ENCODE measurements at regions not wholly inside any gene's neighbourhood (a gene's known extent, or its start where the extent isn't known, plus 50 kb on each side); places are given as distances from the start of the nearest gene placed in this dataset.

DNA sequence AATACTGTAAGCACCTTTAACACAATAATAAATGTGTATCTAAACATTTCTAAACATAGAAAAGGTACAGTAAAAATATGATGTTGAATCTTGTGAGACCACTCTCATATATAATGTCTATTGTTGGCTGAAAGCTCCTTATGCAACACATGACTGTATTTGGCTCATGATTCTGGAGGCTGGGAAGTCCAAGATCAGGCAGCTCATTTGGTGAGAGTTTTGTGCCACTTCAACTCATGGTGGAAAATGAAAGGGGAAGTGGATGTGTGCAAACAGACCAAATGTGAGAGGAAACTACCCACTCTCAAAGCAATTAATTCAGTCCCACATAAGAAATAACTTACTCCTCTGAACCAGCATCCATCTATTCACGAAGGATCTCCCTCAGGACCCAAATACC lies 257.7 kb upstream of the OPRM1 start:
- no peak for DNase-seq

DNA sequence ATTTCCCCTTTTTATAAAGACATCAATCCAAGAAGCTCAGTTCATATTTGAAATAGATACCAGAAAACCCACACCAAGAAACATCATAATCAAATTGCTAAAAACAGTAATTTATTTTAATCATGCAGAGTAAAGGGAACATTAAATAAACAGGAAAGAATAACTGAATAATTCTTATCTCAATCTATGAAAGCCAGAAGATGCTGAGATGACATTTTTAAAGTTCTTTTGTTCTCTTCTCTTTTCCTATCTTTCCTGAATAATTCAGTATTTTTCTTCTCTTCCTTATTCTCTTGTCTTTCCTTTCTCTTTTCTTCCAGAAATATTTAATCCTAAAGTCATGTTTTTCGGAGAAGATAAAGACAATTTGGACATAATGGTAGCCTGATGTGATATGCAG lies 259.0 kb upstream of the OPRM1 start:
- no peak for DNase-seq

DNA sequence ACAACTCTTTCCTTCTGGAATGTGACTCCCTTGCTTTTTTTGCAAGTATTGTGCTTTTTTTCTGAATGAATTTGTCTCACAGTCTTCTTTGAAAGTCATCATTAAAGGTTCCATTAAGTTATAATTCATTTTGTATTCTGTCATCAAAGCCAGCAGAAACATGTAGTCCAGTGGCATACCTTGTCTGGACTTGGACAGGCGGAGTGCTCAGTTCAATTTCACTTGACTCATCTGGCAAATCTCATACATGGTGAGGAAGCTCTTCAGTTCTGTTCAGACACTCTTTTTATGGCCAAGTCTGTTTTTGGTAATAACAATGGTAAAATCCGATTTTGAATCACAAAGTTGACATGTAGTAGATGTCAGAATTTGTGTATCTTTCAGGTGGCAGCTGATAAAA lies 260.8 kb upstream of the OPRM1 start:
- DNase-seq = no peak

DNA sequence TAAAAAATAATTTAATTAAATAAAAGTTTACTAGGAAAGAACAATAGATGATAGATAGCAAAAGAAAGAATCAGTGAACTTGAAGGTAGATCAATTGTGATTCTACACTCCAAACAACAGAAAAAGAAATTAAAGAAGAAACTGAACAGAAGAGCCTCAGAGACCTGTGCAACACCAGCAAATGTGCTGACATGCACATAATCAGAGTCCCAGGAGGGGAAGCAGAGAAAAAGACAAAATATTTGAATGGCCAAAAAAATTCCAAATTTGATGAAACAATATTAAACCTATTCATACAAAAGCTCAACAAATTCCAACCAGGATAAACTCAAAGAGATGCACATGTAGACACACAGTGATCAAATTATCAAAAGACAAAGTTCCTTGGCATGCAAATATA lies 267.5 kb upstream of the OPRM1 start:
- no peak for DNase-seq

DNA sequence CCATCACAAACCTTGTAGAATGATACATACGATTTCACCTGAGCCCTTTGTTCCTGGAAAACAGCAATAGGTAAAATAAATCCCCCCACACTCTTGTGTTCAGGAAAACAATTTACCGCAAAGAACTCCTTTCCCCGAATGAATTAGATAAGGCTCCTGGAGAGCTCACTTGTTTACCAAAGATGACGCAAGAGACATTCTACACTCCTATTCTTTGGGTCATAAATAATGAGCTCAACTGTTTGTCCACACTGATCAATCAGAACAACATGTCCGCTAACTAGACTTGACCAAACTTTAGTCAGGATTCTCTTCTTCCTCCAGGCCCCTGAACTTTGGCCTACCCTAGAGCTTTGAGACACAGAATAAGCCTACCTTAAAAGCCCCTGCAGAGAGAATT lies 271.9 kb upstream of the OPRM1 start:
- no peak for DNase-seq

DNA sequence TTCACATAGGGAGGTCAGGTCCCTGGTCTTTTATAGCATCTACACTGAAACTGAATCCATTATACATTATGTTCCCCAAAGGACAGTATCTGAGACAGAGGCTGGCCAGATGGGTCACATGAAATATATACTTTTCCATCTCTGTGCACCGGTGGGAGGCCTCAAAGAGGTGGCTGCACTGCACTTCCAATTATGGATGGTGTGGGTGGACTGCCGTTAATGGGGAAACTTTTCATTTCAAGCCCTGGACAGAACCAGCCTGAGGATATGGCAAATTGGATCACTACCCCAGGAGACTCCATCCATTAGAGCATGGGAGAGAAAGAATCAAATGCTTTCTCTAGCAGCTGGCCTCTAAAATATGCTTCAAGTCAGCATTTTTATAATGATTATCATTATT lies 280.5 kb upstream of the OPRM1 start:
- DNase-seq = no peak

DNA sequence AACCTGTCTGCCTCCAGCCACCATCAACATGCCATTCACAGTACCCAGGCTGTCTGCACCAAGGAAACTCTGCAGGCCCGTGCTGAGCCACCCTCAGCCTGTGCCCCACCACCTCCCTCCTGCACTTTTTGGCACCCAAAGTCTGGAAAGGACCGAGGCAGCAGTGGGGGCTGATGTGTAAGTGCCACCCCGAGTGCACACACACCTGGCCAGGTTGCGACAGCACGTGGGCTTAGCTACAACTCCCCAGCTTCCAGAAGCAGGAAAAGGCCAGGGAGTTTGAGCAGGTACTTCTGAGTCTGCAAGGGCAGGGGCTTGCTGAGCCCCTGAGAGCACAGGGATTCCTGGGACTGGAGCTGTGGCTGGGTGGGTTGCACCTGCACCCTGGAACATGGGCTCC lies 303.3 kb upstream of the OPRM1 start:
- no peak for DNase-seq

DNA sequence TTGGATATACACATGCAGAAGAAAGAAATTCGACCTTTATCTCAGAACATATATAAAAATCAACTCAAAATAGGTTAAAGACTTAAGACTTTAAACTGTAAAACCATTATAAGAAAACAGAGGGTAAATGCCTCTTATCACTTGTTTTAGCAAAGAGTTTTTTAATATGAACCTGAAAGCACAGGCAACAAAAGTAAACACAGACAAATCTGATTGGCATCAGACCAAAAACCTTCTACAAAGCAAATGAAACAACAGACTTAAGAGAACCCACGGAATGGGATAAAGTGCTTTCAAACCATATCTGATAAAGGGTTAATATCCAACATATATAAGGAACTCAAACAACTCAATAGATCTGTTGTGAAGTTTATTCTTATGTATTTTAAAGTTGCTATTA lies 309.9 kb upstream of the OPRM1 start:
- no peak for DNase-seq

DNA sequence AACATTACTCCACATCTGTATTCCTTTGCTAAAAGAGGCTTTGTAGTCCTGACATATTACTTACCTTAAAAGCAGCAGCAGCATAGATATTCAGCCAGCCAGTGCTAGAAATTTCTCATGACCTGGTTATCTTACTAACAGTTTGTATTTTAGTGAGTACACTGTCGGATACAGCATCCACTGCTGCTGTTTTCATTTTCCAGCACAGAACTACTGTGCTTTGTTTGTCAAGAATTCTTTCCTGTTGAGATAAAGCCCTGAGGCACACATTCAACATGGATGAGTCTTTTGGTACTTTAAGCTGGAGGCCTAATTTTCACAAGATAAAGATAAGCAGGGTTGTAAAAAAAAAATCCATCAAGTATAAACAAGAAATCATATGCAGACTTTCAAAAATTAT lies 311.2 kb upstream of the OPRM1 start:
- no peak for DNase-seq

DNA sequence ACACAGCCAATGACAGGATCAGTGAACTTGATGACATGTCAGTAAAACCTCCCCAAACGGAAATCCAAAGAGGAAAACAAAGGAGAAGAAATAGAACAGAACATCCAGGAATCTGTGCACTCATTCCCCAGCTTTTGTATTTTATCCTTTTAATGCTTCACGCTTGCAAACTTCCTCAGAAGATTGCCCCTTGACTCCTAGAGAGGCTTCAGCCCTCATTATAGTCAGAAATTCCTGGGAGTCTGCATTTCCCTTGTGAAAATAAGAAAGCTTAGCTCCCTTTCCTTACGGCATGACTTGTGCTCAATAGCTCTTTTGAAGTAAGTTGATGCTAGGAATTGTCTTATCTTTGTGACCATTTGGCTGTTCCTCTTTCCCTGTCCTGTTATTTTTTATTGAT lies 313.6 kb upstream of the OPRM1 start:
- no peak for DNase-seq

DNA sequence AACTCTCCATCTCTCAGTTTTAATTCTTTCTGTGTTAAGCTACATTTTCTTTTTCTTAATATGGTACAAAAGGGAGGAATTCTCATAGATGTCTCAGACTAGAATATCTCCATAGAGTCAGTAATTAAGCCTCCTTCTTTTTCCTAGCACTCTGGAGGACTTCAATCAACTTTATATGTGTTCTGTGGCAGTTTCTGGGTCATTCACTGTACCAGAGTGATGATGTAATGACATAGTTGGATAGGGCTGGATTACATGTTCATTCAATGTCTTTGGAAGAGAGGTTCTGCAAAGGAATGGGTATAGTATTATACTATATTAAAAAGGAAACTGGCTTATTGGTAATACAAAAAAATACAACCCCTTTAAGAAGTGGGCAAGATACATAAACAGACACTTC lies 318.3 kb upstream of the OPRM1 start:
- no peak for DNase-seq

DNA sequence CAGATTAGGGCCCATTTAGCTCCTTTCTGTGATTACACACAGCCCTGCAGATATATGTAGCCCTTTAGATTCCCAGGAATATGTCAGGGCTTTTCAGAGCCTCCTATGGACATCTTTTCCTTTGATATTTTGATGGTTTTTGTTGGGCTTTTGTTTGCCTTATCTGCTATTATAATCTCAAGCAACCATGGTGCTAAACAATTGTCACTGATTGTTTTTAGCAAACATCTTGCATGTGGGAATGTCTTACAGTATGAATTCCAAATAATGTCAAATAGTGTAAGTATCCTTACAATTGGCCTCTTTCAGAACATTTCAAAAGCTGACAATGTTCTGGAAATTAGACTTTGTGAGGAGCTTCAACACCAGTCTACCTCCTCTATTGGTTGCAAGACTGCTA lies 333.6 kb upstream of the OPRM1 start:
- DNase-seq = no peak

DNA sequence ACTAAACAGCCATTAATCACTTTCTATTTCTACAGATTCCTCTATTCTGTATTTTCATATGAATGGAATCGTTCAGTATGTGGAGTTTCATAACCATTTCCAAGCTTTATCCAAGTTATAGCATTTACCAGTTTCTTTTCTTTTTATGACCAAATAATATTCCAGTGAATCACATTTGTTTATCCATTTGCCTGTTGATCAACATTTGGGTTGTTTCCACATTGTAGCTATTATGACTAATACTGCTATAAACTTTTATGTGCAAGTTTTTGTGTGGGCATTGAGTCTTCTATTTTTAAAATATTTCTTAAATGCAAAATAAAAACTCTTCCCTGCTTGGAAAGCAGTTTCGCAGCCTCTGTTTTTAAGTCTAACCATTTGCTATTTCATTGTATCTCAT lies 336.4 kb upstream of the OPRM1 start:
- DNase-seq = no peak

DNA sequence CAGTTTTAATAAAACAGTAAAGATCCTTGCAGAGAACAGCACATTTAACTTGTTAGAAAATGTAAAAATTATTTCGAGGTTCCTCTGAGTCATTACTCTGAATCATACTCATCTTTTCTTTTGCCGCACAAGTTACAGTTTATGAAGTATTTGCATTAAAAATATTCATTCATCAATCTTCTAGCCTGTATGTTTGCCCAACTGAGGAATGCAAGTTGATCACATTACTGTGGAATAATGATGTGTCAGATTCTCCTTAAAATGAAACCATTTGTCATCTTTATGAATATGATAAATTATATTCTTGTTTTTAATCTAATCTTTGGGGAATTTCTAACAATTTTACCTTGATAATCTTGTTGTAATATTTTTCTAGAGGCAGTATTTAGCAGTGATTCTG lies 340.4 kb upstream of the OPRM1 start:
- no peak for DNase-seq

DNA sequence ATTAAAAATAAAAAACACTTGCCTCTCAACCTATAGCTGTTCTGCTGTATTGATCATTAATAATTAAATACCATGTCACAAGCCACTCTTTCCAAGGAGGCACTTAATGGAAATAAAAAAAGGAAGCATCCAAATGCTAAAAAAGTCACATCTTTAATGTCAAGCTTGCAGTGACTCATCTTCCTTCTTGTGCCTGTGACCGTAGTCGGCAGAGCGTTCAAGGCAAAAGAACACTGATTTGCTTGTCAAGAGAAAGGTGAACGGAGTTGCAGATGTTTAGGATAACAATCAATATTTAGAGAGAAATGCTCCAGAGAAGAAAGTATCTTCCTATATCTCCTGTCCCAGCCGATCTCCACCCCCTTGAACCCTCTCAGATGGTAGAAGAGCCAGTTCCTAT lies 341.0 kb upstream of the OPRM1 start:
- no peak for DNase-seq

DNA sequence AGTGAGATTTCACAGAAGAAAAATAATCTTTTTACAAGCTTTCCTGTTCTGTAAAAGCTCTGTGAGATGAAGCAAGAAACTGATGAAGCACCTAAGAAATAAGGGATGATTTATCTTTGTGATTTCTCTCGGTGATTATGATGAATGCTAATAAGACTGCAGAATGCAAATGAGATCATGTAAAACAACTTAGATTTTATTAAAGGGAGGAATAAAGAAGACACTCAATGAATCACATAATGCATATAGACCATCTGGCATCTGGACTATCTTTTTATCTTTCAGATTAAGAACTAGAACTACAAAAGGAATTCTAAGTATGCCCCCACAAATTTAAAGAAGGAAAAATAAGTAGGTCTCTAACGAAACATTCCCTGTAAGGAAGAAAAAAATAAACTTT lies 361.5 kb upstream of the OPRM1 start:
- DNase-seq = no peak

DNA sequence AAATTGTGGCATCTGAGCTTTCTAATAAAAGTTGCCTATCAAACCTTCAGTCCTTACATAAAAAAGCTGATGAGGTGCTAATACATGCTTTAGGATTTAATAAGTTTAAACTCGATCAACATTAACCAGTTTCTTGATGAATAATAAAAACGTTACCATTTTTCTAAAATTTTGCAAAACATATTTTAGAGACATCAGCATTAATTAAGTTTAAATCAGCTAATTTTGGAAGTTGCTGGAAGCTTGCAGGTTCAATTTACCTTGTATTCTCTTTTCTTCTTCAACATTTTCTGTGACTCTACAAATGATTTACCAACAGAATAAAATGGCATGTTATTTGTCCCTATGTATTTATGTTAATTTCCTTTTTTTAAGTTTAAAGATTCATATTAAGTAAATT lies 365.3 kb upstream of the OPRM1 start:
- no peak for DNase-seq

DNA sequence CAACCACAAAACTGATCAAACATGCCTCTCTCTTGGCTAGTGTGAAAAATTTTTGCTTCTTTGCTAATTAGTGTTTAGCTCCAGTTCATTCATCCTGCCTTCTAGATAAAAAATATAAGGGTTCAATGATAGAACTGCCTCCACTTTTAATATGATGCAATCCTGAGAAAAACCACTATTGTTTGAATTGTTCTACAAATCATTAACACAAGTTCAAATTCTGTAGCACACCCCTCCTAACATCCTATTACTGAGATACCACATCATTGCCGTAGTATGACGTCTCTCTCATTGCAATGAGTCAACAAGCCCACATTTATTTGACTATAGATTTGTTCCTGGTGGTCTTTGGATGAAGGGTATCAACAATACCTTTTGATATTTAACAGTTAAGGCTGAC lies 365.8 kb upstream of the OPRM1 start:
- no peak for DNase-seq

DNA sequence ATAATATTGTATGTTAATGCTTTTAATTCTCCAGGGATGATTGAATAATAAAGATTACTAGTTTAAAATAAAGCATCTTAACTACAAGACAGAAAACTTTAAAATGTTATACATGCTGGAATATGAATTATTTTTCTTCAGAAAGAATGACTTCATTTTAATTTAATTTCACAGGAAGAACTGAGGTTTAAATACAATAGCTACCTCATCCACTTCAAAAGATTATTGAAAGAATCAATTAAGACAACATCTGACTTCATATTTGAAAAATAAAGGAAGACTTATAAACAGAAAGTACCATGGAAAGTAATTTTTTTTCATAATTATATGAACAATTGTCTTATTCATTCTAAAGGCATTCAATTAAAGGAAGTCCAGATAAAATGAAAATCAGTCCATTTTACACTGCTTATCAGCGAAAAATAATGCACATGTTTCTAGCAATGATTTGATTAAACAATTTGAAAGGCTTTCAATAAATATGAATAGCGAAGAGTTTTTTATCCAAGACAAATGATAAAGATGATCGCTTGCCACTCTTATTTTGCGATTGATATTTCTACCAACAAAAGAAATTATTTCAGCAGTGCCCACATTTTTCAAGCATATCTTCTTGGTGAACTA lies 368.5 kb upstream of the OPRM1 start:
- DNase-seq = no peak

DNA sequence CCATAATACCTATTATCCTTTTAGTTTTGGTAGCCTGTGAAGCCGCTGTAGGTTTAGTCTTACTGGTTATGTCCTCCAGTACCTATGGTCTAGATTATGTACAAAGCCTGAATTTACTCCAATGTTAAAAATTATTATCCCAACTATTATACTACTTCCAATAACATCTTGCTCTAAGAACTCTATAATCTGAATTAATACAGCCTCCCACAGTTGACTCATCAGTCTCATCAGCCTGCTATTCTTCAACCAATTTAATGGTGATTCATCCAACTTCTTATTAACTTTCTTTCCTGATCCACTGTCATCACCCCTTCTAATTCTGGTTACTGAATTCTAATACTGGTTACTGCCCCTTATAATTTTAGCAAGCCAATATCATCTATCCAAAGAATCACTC lies 370.3 kb upstream of the OPRM1 start:
- DNase-seq = no peak

DNA sequence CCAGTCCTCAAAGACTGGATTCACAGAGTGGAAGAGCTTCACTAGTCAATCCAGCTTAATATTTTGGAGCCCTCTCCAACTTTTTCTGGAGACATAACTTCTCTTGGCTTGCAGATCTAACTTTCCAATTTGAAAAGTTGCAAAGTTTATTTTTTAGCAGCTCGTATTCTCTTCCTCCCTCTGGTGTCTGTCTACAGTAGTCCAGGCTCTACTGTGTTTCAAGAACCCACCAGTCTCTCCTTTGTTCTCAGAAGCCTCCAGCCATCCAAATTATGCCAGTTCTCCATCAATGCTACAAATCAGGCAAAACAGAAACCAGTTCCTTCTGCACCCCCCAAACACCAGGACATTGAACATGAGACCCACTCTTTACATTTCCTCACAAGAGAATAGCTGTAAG lies 376.1 kb upstream of the OPRM1 start:
- no peak for DNase-seq

DNA sequence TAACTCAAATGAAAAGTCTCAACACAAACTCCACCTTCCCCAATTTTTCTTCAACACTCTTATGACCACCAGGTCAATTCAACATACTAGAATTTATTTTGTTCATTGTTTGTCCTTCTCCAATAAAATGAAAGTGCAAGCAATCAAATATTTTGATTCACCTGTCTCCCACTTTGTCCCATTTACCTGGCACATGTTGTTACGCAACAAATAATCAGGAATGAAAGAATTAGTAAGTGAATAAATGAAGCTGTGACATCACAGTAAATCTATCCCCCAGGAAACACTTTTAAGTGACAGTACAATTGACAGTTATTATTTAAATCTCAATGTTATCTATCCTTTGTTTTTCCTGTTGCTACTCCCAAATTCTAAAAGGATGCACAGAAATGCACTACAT lies 393.7 kb upstream of the OPRM1 start:
- no peak for DNase-seq

DNA sequence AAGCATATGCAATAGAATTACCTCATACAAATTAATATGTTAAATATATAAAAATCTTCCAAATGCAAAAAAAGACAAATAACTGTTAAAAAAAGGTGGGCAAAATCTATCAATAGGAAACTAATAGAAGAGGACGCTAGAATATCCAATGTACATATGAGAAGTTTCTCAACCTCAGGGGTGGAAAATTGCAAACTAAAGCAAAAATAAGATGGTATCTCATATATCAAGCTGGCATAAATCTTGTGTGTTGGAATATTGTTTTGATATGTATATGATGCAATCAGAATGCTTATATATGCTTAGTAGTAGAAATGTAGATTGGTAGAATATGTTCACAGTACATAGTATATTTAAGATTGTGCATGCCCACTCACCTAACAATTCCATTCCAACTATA lies 395.0 kb upstream of the OPRM1 start:
- no peak for DNase-seq

DNA sequence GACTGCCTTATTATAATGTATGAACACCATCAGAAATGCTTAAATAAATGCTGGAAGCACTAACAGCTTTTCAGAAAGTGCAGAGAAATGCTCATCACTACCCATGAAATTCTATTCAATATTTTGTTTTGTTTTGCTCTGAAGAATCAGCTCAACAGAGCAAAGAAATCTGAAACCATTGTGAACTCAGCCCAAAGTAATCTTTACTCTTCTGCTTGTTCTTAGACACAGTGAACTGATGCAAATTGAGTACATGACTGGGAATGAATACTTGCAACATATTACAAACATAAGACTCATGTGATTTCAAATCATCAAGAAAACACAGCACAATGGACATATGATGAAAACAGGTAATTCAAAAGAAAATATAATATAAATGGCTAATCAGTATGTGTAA lies 404.6 kb upstream of the OPRM1 start:
- no peak for DNase-seq

DNA sequence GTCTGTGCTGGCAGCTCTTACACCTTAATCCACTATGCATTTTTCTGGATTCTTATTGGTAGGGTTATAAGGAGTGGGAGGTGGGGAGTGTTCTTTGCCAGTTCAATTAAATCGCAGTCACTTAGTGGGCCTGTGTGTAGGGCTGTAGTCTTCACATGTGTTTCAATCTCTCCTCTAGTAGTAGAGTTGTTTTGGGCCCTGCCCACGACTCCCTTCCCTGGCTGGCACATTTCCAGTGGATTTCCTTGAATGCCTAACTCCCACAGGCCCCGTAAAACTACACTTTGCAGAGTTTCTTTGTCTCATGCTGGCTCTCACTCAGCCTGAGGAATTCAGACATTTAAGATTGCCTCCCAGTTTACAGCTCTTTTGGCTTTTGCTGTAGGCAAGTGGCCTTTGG lies 414.0 kb upstream of the OPRM1 start:
- no peak for DNase-seq

DNA sequence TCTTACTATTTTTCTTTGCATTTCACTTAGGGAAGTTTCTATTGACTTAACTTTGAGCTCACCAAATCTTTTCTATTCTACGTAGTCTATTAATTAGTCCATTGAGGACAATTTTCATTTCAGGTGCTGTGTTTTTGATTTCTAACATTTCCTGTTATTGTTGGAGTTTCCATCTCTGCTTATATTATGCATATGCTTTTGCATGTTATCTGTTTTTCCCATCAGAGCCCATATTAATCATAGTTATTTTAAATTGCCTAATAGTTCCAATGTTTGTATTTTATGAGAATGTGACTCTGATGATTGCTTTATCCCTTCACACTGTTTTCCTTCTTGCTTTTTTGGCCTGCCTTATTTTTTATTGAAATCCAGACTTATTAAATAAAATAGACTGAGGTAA lies 414.5 kb upstream of the OPRM1 start:
- DNase-seq = no peak

Measured in suppressor macrophage (primary cell).